ENCODE measurements at regions not wholly inside any gene's neighbourhood (a gene's known extent, or its start where the extent isn't known, plus 50 kb on each side); places are given as distances from the start of the nearest gene placed in this dataset.

- TF ChIP-seq CTCF (IDR thresholded peaks at IDR 0.05) (no peak), POLR2A (IDR thresholded peaks at IDR 0.05) (no peak)
These were observed 293.2 kb downstream of the EFNB2 start for GRCh38 chr13:106241974-106242953.
